ENCODE measurements at regions not wholly inside any gene's neighbourhood (a gene's known extent, or its start where the extent isn't known, plus 50 kb on each side); places are given as distances from the start of the nearest gene placed in this dataset.
"Not testable (repeated sequence)": the region's sequence is repeated elsewhere in the genome, so short reads cannot be mapped to it uniquely, and the experiment has no call there.

GRCh38 chr19:27805848-27806247 is 1407.1 kb downstream of the UQCRFS1 start:
- no peak for DNase-seq (ENCODE audit: low spot score)

GRCh38 chr19:27802293-27802692 is 1410.7 kb downstream of the UQCRFS1 start:
- DNase-seq (ENCODE audit: low spot score) = not testable (repeated sequence)

- no peak for DNase-seq (ENCODE audit: low spot score)
Observed at GRCh38 chr19:27796540-27796939, 1416.4 kb downstream of the UQCRFS1 start.

- DNase-seq (ENCODE audit: low spot score) = no peak
Observed at GRCh38 chr19:27796073-27796472, 1416.9 kb downstream of the UQCRFS1 start.

- DNase-seq (ENCODE audit: low spot score) = no peak
Observed at GRCh38 chr19:27795369-27795768, 1417.6 kb downstream of the UQCRFS1 start.

DNA sequence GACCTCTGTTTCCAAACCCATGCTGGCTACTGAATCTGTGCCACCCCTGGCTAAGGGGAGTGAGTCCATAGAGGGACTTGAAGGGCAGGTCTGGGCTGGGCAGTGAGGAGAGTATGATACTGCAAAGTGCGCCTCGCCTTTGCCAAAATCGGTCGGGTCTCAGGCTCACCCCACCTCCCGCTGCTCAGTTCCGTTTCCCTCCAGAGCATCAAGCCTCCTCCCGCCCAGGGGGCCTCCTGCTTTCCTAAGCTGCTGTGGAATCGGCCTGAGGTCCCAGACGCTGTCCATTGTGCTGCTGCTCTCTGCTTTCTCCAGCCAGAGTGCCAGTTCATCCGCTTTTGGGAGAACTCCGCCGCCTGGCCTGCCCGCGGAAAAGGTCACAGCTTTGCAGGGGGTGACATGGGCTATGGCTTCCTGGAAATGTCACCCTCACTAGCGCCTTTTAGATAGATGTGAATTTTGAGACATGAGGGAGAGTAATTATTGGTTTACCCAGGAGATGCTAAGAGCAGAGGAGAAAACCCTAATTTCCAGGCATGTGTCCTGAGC is 1418.4 kb downstream of the UQCRFS1 start:
- DNase-seq (ENCODE audit: low spot score) = no peak

DNA sequence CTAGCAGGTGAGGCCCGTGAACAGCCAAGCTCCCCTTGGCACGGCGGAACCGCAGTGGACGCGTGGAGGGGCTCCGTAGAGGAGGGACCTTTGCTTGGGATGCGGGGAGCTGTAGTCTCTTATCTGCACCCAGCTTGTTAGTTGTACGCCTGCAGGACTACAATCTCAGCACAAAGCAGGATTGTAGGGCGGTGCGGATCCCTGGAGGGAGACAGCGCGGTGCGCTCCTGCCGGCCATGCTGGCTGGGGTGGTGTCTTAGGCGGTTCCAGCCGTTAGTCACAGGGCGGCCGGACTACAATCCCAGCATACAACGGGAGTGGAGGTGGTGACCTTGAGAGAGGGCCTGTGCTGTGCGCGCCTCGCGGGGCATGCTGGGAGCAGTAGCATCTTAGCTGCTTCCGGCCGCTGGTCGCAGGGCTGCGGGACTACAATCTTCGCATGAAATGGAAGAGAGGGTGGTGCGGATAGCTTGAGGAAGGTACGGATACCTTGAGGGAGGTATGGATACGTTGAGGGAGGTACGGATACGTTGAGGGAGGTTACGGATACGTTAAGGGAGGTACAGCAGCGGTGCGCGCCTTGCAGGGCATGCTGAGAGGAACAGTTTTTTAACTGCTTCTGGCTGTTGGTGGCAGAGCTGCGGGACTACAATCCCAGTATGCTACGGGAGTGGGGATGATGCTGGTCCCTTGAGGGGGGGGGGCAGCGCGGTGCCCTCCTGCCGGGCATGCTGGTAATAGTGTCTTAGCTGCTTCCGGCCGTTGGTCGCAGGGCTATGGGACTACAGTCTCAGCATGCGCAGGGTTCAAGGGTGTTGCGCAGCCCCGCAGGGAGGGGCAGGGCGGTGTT is 1419.1 kb downstream of the UQCRFS1 start:
- DNase-seq (ENCODE audit: low spot score) = peak; percentile 97

GRCh38 chr19:27793128-27793643 is 1419.8 kb downstream of the UQCRFS1 start:
- no peak for DNase-seq (ENCODE audit: low spot score)

DNA sequence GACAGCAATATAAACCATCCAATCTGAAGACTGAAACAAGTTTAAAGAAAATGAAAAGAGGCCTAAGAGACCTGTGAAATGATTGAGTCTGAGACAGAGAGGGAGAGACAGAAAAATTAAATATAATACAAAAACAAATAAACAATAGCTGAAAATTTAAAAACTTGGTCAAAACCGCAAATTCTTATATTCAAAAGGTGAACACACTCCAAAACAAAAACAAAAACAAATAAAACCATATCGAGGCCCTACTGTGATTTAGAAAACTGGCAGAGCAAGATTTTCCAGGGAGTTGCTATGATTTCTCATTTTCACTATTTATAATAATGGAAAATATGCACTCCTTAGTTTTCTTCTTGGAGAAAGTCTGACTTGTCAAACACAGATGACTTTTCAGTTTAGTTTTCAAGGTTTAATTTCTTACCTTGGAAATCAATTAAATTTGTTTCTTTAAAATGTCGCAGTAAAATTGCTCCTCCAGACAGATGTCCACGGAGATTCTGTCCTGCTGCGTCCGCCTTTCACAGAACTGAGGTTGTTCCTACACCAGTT is 1420.3 kb downstream of the UQCRFS1 start:
- no peak for DNase-seq (ENCODE audit: low spot score)

- no peak for DNase-seq (ENCODE audit: low spot score)
Observed at GRCh38 chr19:27780367-27781075, 1432.4 kb downstream of the UQCRFS1 start.

DNA sequence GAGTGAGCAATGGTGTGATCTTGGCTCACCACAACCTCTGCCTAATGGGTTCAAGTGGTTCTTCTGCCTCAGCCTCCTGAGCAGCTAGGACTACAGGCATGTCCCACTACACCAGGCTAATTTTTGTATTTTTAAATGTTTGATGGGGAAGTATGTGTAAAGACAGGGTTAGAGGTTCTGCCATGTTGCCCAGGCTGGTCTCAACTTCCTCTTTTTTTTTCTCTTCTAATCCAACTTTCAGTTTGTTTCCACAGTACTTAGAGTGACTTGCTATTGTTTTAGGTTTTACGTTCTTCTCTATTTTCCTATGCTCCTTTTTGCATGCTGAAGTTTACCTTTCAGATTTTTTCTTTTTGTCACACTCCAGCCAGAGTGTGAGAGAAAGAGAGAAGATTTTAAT is 1433.0 kb downstream of the UQCRFS1 start:
- DNase-seq (ENCODE audit: low spot score) = no peak

- no peak for DNase-seq (ENCODE audit: low spot score)
Observed at GRCh38 chr19:27777726-27778125, 1435.2 kb downstream of the UQCRFS1 start.

- DNase-seq (ENCODE audit: low spot score) = no peak
Observed at GRCh38 chr19:27777242-27777641, 1435.7 kb downstream of the UQCRFS1 start.

- no peak for DNase-seq (ENCODE audit: low spot score)
Observed at GRCh38 chr19:27776524-27776923, 1436.4 kb downstream of the UQCRFS1 start.

- DNase-seq (ENCODE audit: low spot score) = no peak
Observed at GRCh38 chr19:27776020-27776419, 1436.9 kb downstream of the UQCRFS1 start.

DNA sequence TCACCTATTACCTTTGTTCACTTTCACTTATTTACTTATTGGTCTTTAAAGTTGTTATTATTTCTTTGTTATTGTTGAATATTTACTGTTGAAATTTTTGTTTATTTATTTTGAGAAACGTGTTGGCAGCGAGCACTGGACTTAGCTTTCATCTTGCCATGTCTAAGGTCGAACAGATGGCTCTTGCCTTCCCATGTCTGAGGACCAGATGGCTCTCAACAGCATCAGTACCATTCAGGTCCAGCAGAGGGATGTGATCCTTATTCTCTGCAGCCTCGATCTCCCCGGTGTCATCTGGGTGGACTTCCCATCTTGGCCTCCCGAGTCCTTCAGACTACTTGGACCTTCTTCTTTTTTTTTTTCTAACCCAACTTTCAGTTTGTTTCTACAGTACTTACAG is 1437.6 kb downstream of the UQCRFS1 start:
- DNase-seq (ENCODE audit: low spot score) = no peak

DNA sequence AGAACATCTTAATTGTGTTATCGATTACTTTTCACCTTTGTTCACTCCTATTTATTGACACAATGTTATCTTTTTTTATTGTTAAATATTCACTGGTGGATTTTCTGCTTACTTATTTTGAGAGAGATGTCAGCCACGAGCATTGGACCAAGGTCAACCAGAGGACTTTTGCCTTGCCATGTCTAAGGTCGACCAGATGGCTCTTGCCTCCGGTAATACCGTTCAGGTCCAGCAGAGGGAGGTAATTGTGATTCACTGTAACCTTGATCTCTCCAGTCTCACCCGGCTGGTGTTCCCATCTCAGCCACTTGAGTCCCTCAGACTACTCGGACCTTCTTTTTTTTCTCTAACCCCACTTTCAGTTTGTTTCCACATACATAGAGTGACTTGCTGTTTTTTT is 1438.1 kb downstream of the UQCRFS1 start:
- no peak for DNase-seq (ENCODE audit: low spot score)

DNA sequence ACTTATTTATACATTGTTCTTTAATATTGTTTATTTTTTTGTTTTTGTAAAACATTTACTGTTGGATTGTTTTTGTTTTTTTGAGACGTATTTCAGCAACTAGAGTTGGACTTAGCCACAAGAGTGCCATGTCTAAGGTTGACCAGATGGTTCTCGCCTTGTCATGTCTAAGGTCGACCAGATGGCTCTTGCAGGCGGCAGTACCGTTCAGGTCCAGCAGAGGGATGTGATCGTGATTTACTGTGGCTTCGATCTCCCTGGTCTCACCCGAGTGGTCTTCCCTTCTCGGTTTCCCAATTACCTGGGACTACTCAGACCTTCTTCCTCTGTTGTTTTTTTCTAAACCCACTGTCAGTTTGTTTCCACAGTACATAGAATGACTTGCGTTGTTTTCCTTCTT is 1438.6 kb downstream of the UQCRFS1 start:
- DNase-seq (ENCODE audit: low spot score) = no peak

DNA sequence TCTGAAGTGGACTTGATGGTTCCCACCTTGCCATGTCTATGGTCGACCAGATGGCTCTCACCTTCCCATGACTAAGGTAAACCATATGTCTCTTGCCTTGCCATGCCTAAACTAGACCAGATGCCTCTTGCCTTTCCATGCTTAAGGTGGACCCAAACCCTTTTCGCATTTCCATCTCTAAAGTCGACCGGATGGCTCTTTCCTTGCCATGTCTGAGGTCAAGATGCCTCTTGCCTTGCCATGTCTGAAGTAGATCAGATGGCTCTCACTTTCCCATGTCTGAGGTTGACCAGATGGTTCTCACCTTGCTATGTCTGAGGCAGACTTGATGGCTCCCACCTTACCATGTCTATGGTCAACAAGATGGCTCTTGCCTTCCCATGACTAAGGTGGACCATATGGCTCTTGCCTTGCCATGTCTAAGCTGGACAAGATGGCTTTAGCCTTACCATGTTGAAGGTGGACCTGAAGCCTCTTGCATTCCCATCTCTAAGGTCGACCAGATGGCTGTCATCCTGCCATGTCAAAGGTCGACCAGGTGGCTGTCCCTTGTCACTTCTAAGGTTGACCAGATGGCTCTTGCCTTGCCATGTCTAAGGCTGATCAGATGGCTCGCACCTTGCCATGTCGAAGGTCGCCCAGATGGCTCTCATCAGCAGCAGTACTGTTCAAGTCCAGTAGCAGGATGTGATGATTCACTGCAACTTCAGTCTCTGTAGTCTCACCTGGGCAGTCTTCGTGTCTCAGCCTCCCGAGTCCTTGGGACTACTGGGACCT is 1439.4 kb downstream of the UQCRFS1 start:
- DNase-seq (ENCODE audit: low spot score) = no peak

GRCh38 chr19:27772059-27772458 is 1440.9 kb downstream of the UQCRFS1 start:
- DNase-seq (ENCODE audit: low spot score) = peak; percentile 55

- DNase-seq (ENCODE audit: low spot score) = no peak
Observed at GRCh38 chr19:27770095-27770494, 1442.9 kb downstream of the UQCRFS1 start.
